ENCODE measurements at regions not wholly inside any gene's neighbourhood (a gene's known extent, or its start where the extent isn't known, plus 50 kb on each side); places are given as distances from the start of the nearest gene placed in this dataset.

DNA sequence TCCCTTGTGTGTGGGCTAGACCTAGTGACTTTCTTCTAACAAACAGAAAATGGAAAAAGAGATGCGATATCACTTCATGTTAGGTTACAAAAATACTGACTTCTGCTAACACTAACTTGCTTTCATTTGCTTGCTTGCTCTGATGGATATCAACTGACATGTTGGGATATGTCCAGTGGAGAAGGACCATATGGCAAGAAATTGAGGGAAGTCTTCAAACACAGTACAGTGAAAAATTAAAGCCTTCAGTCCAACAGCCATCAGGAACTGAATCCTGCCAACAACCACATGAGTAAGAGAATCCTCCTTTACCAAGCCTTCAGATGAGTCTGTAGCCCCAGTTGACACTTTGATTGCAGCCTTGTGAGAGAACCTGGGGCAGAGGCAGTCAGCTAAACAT, 143.9 kb downstream of the MAIP1 start:
- no peaks in the 10 kb centered on the region for H3K4me1 ChIP-seq (ENCODE audit: control insufficient read depth in 2 of 2, insufficient read depth in 2 of 2, low read length in 2 of 2)
- peaks cover 5% of the 10 kb centered on the region for H3K27me3 Mint-ChIP-seq
- intact Hi-C loops (cut with micrococcal nuclease): no loop called here
- no peak overlapping the region for H3K4me3 Mint-ChIP-seq
- H3K79me2 ChIP-seq (ENCODE audit: control insufficient read depth, insufficient read depth, low read length): no peaks in the 10 kb centered on the region
- POLR2A ChIA-PET: no interaction called here
- H3K9me3 ChIP-seq (ENCODE audit: control extremely low read depth in 1 of 3, control insufficient read depth in 2 of 3, insufficient read depth in 1 of 3, low read length in 2 of 3): no peaks in the 10 kb centered on the region
- H3K9ac ChIP-seq (ENCODE audit: low read length): no peak overlapping the region
- H3K36me3 ChIP-seq (replicated peaks in 1 of 2; ENCODE audit: control extremely low read depth in 1 of 2, control insufficient read depth in 1 of 2, extremely low read depth in 1 of 2, insufficient read depth in 2 of 2, low read length in 1 of 2): no peaks in the 10 kb centered on the region
- no peaks in the 10 kb centered on the region for H3K9me3 Mint-ChIP-seq (ENCODE audit: insufficient read depth)
- no peak overlapping the region for H3K4me2 ChIP-seq (replicated peaks; ENCODE audit: low read depth, low read length, poor library complexity, severe bottlenecking)
- no CpG with 5 or more reads among the region's 1 CpG for WGBS (ENCODE audit: insufficient coverage)
- TF ChIP-seq, protein P1, sequence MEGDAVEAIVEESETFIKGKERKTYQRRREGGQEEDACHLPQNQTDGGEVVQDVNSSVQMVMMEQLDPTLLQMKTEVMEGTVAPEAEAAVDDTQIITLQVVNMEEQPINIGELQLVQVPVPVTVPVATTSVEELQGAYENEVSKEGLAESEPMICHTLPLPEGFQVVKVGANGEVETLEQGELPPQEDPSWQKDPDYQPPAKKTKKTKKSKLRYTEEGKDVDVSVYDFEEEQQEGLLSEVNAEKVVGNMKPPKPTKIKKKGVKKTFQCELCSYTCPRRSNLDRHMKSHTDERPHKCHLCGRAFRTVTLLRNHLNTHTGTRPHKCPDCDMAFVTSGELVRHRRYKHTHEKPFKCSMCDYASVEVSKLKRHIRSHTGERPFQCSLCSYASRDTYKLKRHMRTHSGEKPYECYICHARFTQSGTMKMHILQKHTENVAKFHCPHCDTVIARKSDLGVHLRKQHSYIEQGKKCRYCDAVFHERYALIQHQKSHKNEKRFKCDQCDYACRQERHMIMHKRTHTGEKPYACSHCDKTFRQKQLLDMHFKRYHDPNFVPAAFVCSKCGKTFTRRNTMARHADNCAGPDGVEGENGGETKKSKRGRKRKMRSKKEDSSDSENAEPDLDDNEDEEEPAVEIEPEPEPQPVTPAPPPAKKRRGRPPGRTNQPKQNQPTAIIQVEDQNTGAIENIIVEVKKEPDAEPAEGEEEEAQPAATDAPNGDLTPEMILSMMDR (IDR thresholded peaks at IDR 0.05): no peak
- no peak for TF ChIP-seq EZH2 (IDR thresholded peaks at IDR 0.05; ENCODE audit: borderline replicate concordance, insufficient read depth, low read depth, low read length, poor library complexity, severe bottlenecking)
- no peak overlapping the region for H3K27ac Mint-ChIP-seq
- ATAC-seq (ENCODE audit: low read depth) (no peak), DNase-seq (no peak)
- no peaks in the 10 kb centered on the region for H4K20me1 ChIP-seq (ENCODE audit: control insufficient read depth, insufficient read depth, low read length, poor library complexity, severe bottlenecking)
- H3K4me3 ChIP-seq (ENCODE audit: control extremely low read depth in 1 of 5, extremely low read depth in 1 of 5, insufficient read depth in 1 of 5, low read depth in 2 of 5, low read length in 4 of 5): no peak overlapping the region
- CTCF ChIA-PET: no interaction called here
- H3K27ac ChIP-seq (ENCODE audit: low read length in 2 of 2): no peak overlapping the region
- H3K27me3 ChIP-seq (replicated peaks in 1 of 4; ENCODE audit: control extremely low read depth in 1 of 4, control insufficient read depth in 3 of 4, insufficient read depth in 4 of 4, low read length in 3 of 4): peaks cover 0 to 5% (median 0%) of the 10 kb centered on the region in 4 experiments
- H2AFZ ChIP-seq (ENCODE audit: insufficient read depth, low read depth, low read length, poor library complexity, severe bottlenecking): no peak overlapping the region
- no peaks in the 10 kb centered on the region for H3K4me1 Mint-ChIP-seq

GRCh38 chr2:200100027-200100426, 144.6 kb downstream of the MAIP1 start:
- H3K36me3 ChIP-seq (replicated peaks in 1 of 2; ENCODE audit: control extremely low read depth in 1 of 2, control insufficient read depth in 1 of 2, extremely low read depth in 1 of 2, insufficient read depth in 2 of 2, low read length in 1 of 2): no peaks in the 10 kb centered on the region
- no peaks in the 10 kb centered on the region for H3K4me1 ChIP-seq (ENCODE audit: control insufficient read depth in 2 of 2, insufficient read depth in 2 of 2, low read length in 2 of 2)
- H3K27ac Mint-ChIP-seq: no peak overlapping the region
- intact Hi-C loops (cut with micrococcal nuclease): no loop called here
- no peak overlapping the region for H3K4me2 ChIP-seq (replicated peaks; ENCODE audit: low read depth, low read length, poor library complexity, severe bottlenecking)
- H3K27me3 ChIP-seq (replicated peaks in 1 of 4; ENCODE audit: control extremely low read depth in 1 of 4, control insufficient read depth in 3 of 4, insufficient read depth in 4 of 4, low read length in 3 of 4): peaks cover 0 to 6% (median 0%) of the 10 kb centered on the region in 4 experiments
- no peak overlapping the region for H2AFZ ChIP-seq (ENCODE audit: insufficient read depth, low read depth, low read length, poor library complexity, severe bottlenecking)
- DNase-seq (no peak), ATAC-seq (ENCODE audit: low read depth) (no peak)
- no peak overlapping the region for H3K4me3 ChIP-seq (ENCODE audit: control extremely low read depth in 1 of 5, extremely low read depth in 1 of 5, insufficient read depth in 1 of 5, low read depth in 2 of 5, low read length in 4 of 5)
- H3K27ac ChIP-seq (ENCODE audit: low read length in 2 of 2): no peak overlapping the region
- no peak overlapping the region for H3K4me3 Mint-ChIP-seq
- H3K9me3 ChIP-seq (ENCODE audit: control extremely low read depth in 1 of 3, control insufficient read depth in 2 of 3, insufficient read depth in 1 of 3, low read length in 2 of 3): no peaks in the 10 kb centered on the region
- H3K9me3 Mint-ChIP-seq (ENCODE audit: insufficient read depth): no peaks in the 10 kb centered on the region
- peaks cover 7% of the 10 kb centered on the region for H3K27me3 Mint-ChIP-seq
- no peaks in the 10 kb centered on the region for H4K20me1 ChIP-seq (ENCODE audit: control insufficient read depth, insufficient read depth, low read length, poor library complexity, severe bottlenecking)
- no peak overlapping the region for H3K9ac ChIP-seq (ENCODE audit: low read length)
- TF ChIP-seq, protein P1 (IDR thresholded peaks at IDR 0.05): no peak
- TF ChIP-seq EZH2 (IDR thresholded peaks at IDR 0.05; ENCODE audit: borderline replicate concordance, insufficient read depth, low read depth, low read length, poor library complexity, severe bottlenecking): no peak
- no peaks in the 10 kb centered on the region for H3K79me2 ChIP-seq (ENCODE audit: control insufficient read depth, insufficient read depth, low read length)
- ChIA-PET POLR2A (no interaction called here), CTCF (no interaction called here)
- no peaks in the 10 kb centered on the region for H3K4me1 Mint-ChIP-seq

Measured in B cell (primary cell).